GM12873 (cell line): ENCODE measurements at regions not wholly inside any gene's neighbourhood (a gene's known extent, or its start where the extent isn't known, plus 50 kb on each side); places are given as distances from the start of the nearest gene placed in this dataset.

ENCODE experiments used
- CTCF ChIP-seq: IDR thresholded peaks from 2 replicates; pipeline ENCODE4 v1.5.1; 2012; ENCODE audit warnings: low read depth, mild to moderate bottlenecking, moderate library complexity, low read length, control low read depth; ENCODE audit not compliant: insufficient read depth; ENCODE audit errors: missing control alignments

DNA sequence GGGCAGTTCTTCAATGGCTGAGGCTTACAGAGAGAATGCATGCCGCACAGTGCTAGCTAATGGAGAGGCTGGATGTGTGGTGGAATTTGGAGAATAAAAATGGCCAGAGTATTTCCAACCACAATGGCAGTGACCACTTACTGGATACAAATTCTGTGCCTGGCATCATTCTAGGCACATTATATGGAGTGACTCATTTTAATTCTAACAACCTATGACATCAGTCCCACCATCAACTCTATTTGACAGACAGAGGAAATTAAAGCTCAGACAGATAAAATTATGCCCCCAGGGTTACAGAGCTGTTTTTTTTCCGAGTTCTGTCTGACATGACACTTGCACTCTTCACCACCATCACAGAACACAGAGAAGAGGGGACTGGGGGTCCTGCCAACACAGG, 105.6 kb upstream of the IL12B start:
- no peak for TF ChIP-seq CTCF

DNA sequence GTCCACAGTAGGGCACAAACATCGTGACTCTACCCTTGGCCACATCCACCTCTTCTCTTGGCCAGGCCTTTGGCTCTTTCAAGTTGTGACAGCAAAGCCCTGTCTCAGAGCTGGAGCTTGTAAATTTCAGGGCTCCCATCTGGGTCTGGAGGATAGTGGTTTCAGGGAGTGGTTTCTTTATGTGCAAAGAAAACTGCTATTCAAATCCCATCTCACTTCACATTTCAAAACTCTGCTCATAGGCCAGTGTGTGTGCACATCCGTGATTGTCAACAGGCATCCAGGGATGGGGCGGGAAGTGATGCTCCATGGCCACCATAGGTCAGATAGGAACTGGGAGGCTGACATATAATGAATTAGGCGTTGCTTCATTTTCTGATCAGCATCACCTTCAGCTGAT, 107.8 kb upstream of the IL12B start:
- TF ChIP-seq CTCF: no peak

DNA sequence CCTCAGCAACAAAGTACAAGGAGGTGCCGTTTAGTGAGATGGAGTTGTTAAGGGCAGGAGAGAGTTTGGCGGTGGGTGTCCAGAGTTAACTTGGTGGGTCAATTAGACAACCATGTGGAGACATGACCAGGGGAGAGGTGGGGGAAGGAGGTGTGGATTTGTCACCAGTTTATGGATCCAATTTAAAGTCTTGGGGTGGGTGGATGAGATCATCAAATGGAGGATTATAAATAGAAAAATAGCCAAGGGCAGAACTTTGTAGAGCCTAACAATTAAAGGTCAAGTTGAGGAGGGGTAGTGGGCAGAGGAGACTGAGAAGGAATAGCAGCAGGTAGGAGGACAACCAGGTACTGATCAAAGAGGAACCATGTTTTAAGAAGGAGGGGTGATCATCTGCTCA, 108.7 kb upstream of the IL12B start:
- TF ChIP-seq CTCF: no peak

GRCh38 chr5:159440235-159440634, 109.9 kb upstream of the IL12B start:
- TF ChIP-seq CTCF: peak; percentile 53

DNA sequence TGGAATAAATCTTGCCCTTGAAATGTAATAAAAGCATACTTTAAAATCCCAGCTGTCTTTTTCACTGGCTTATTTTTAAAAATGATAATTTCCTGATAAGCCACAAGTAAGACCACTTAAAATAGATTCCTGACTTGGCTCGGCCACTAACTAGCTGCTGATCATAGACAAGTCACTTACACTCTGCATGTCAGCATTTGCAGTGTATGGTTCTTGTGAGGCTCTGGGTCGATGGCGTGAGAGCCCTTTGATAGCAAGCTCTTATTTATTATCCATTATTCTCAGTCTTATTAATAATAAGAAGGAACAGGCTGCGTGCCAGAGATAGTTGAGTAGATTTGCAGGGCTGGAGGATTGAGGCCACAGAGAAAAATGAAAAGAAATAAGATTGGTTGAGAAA, 110.7 kb upstream of the IL12B start:
- no peak for TF ChIP-seq CTCF

DNA sequence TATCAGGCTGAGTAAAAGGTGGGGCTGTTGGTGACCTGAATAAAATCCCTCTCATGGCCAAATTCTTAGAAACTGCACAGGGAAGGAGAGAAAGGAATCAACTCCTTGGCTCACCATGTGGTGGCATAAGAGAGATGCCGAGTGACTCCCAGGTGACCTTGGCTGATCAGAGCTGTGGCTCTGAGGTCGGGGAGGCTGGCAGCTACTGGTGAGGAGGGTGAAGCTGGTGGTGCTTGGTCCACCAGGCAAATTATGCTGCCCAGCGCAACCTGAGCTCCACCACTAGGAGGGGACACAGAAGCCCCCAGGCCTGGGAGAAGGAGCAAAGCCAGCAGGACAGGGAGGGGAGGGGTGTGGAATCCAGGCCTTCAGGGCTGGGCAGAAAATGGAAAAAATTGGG, 111.2 kb upstream of the IL12B start:
- TF ChIP-seq CTCF: peak; percentile 25

DNA sequence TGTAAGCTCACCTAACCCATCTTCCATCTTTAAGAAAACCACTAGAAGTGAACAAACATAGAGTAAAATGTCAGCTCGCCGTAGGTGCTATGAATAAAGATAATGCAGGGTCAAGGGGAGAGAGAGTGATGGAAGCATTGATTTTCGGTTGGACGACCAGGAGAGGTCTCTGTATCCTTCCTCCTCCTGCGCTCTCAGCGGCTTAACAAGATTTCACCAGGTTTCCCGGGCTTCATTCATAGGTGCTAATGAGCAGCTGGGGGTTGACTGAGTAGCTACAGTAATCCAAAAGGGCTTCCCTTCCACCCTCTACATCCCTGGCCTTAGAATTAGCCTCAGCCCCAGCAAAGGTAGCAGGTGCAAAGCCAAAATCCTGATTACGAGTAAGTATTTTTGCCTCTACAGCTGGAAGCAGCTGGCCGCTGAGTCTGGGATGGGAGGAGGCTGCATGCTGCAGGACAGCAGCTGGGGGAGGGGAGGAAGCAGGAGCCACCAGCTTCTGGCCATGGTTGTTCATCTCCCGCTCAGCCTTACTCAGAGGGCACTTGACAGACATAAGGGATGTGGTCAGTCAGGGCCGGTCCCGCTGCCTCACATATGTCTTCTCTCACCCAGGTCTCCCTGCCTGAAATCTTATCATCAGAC, 112.0 kb upstream of the IL12B start:
- TF ChIP-seq CTCF: no peak
